Loucy (cell line): ENCODE measurements at regions not wholly inside any gene's neighbourhood (a gene's known extent, or its start where the extent isn't known, plus 50 kb on each side); places are given as distances from the start of the nearest gene placed in this dataset.
"Not testable (repeated sequence)": the region's sequence is repeated elsewhere in the genome, so short reads cannot be mapped to it uniquely, and the experiment has no call there.

Experiments
- H2AFZ ChIP-seq: fragments of 200-600 bp; sonication (generic); 2 replicates; pipeline ENCODE4 v1.6.0; 2016; ENCODE audit warnings: antibody characterized with exemption, mild to moderate bottlenecking, low read length, moderate library complexity
- H3F3A ChIP-seq: fragments of 200-600 bp; 2 replicates; pipeline ENCODE4 v1.6.0; 2016; ENCODE audit warnings: antibody characterized with exemption, low read depth, mild to moderate bottlenecking
- H3K27me3 ChIP-seq: fragments of 200-600 bp; sonication (generic); 2 replicates; pipeline ENCODE4 v1.6.1; 2014; ENCODE audit warnings: low read length, mild to moderate bottlenecking; ENCODE audit not compliant: insufficient read depth, poor library complexity, severe bottlenecking
- H3K36me3 ChIP-seq: fragments of 200-600 bp; sonication (generic); 2 replicates; pipeline ENCODE4 v1.6.1; 2016; ENCODE audit warnings: low read length; ENCODE audit not compliant: insufficient read depth
- H3K4me1 ChIP-seq: fragments of 200-600 bp; sonication (generic); 2 replicates; pipeline ENCODE4 v1.5.1; 2014; ENCODE audit warnings: low read length, mild to moderate bottlenecking; ENCODE audit not compliant: insufficient read depth, poor library complexity, severe bottlenecking
- H3K4me2 ChIP-seq: fragments of 200-600 bp; sonication (generic); 2 replicates; pipeline ENCODE4 v1.6.0; 2014; ENCODE audit warnings: antibody characterized with exemption, low read length, low read depth, mild to moderate bottlenecking; ENCODE audit not compliant: poor library complexity, severe bottlenecking
- H3K4me3 ChIP-seq: fragments of 200-600 bp; sonication (generic); 2 replicates; pipeline ENCODE4 v1.5.1; 2014; ENCODE audit warnings: low read length, mild to moderate bottlenecking, mixed read lengths; ENCODE audit not compliant: poor library complexity, severe bottlenecking
- H3K79me2 ChIP-seq: fragments of 200-600 bp; sonication (generic); 2 replicates; pipeline ENCODE4 v1.6.1; 2014; ENCODE audit warnings: low read length; ENCODE audit not compliant: insufficient read depth
- H3K9ac ChIP-seq: fragments of 200-600 bp; sonication (generic); 2 replicates; pipeline ENCODE4 v1.6.0; 2014; ENCODE audit warnings: mild to moderate bottlenecking, low read depth, low read length, moderate library complexity; ENCODE audit not compliant: poor library complexity, severe bottlenecking
- H3K9me2 ChIP-seq: fragments of 200-600 bp; sonication (generic); replicated peaks from 2 replicates; pipeline ENCODE4 v1.6.1; 2016; ENCODE audit warnings: low read depth, low read length, mixed read lengths
- H3K9me3 ChIP-seq: fragments of 200-600 bp; sonication (generic); 2 replicates; pipeline ENCODE4 v1.6.1; 2014; ENCODE audit warnings: mild to moderate bottlenecking, antibody characterized with exemption, low read length, low read depth; ENCODE audit not compliant: insufficient read depth
- H4K20me1 ChIP-seq: fragments of 200-600 bp; sonication (generic); 2 replicates; pipeline ENCODE4 v1.6.0; 2014; ENCODE audit warnings: antibody characterized with exemption, low read length, mild to moderate bottlenecking; ENCODE audit not compliant: insufficient read depth, poor library complexity, severe bottlenecking
- CTCF ChIP-seq: fragments of 200-600 bp; sonication (generic); conservative IDR thresholded peaks from 2 replicates; pipeline ENCODE4 v1.5.1; 2014; ENCODE audit warnings: mild to moderate bottlenecking, antibody characterized with exemption, low read length
- EZH2phosphoT487 ChIP-seq: fragments of 200-600 bp; IDR thresholded peaks from 2 replicates; pipeline ENCODE4 v1.6.1; 2018; ENCODE audit warnings: antibody characterized with exemption, mild to moderate bottlenecking, moderate library complexity, borderline replicate concordance

- Histone ChIP-seq H3K9ac (no peak overlapping the region), H3K79me2 (no peaks in the 10 kb centered on the region), H3F3A (no peaks in the 10 kb centered on the region), H3K27me3 (no peaks in the 10 kb centered on the region), H3K9me3 (no peaks in the 10 kb centered on the region), H3K4me3 (no peak overlapping the region), H3K4me1 (no peaks in the 10 kb centered on the region), H2AFZ (no peak overlapping the region), H4K20me1 (no peaks in the 10 kb centered on the region), H3K36me3 (no peaks in the 10 kb centered on the region), H3K4me2 (no peak overlapping the region), H3K9me2 (no peaks in the 10 kb centered on the region)
- TF ChIP-seq CTCF (no peak), EZH2phosphoT487 (no peak)
Measured at GRCh38 chrX:26466387-26466786, 250.4 kb downstream of the MAGEB5 start.

- Histone ChIP-seq H3K79me2 (no peaks in the 10 kb centered on the region), H3K27me3 (no peaks in the 10 kb centered on the region), H3K9me2 (no peaks in the 10 kb centered on the region), H3F3A (no peaks in the 10 kb centered on the region), H4K20me1 (no peaks in the 10 kb centered on the region), H3K9ac (no peak overlapping the region), H3K4me2 (no peak overlapping the region), H3K9me3 (no peaks in the 10 kb centered on the region), H3K4me1 (no peaks in the 10 kb centered on the region), H3K4me3 (no peak overlapping the region), H3K36me3 (no peaks in the 10 kb centered on the region), H2AFZ (no peak overlapping the region)
- TF ChIP-seq CTCF (no peak), EZH2phosphoT487 (no peak)
Measured at GRCh38 chrX:26445288-26445687, 229.3 kb downstream of the MAGEB5 start.

GRCh38 chrX:26444417-26444816, 228.4 kb downstream of the MAGEB5 start:
- not testable (repeated sequence) for H3K4me3 ChIP-seq, H3K79me2 ChIP-seq, H3K9me3 ChIP-seq, H3K9ac ChIP-seq, H3K27me3 ChIP-seq, H3K36me3 ChIP-seq, H3K4me2 ChIP-seq, H3K4me1 ChIP-seq, H3K9me2 ChIP-seq, H3F3A ChIP-seq, H2AFZ ChIP-seq, H4K20me1 ChIP-seq

GRCh38 chrX:26442340-26442739, 226.4 kb downstream of the MAGEB5 start:
- H3K9ac ChIP-seq, result no peak overlapping the region

More at GRCh38 chrX:26442340-26442739, 226.4 kb downstream of the MAGEB5 start:
- no peak overlapping the region for H2AFZ ChIP-seq
- no peaks in the 10 kb centered on the region for H3K27me3 ChIP-seq
- H3K4me2 ChIP-seq, result no peak overlapping the region
- H3K79me2 ChIP-seq, result no peaks in the 10 kb centered on the region
- H4K20me1 ChIP-seq, result no peaks in the 10 kb centered on the region
- TF ChIP-seq CTCF (no peak), EZH2phosphoT487 (no peak)
- no peaks in the 10 kb centered on the region for H3K9me3 ChIP-seq
- H3K4me3 ChIP-seq, result no peak overlapping the region
- no peaks in the 10 kb centered on the region for H3K36me3 ChIP-seq
- H3F3A ChIP-seq, result no peaks in the 10 kb centered on the region
- no peaks in the 10 kb centered on the region for H3K9me2 ChIP-seq
- no peaks in the 10 kb centered on the region for H3K4me1 ChIP-seq
